H9 (cell line): ENCODE measurements at regions not wholly inside any gene's neighbourhood (a gene's known extent, or its start where the extent isn't known, plus 50 kb on each side); places are given as distances from the start of the nearest gene placed in this dataset.

Source experiments
- DNase-seq: peaks from one replicate; pipeline ENCODE4 v3.0.0-alpha.2; 2017
- H2AFZ ChIP-seq: one replicate; pipeline ENCODE4 v1.6.1; 2013; ENCODE audit warnings: mild to moderate bottlenecking, low read length, control low read depth, moderate library complexity
- H2AK5ac ChIP-seq: 2 replicates; pipeline ENCODE4 v1.6.1; 2013; ENCODE audit warnings: low read length, control low read depth, mixed read lengths; ENCODE audit not compliant: insufficient read length
- H2BK120ac ChIP-seq: one replicate; pipeline ENCODE4 v1.6.1; 2013; ENCODE audit warnings: low read depth, mild to moderate bottlenecking, low read length, control low read depth, inconsistent platforms; ENCODE audit not compliant: poor library complexity, severe bottlenecking
- H2BK12ac ChIP-seq: 2 replicates; pipeline ENCODE4 v1.6.1; 2013; ENCODE audit warnings: low read length, control low read depth, mixed read lengths, low read depth; ENCODE audit not compliant: insufficient read length
- H2BK15ac ChIP-seq: 2 replicates; pipeline ENCODE4 v1.6.1; 2013; ENCODE audit warnings: low read depth, low read length, control low read depth
- H2BK20ac ChIP-seq: one replicate; pipeline ENCODE4 v1.6.1; 2013; ENCODE audit warnings: low read depth, mild to moderate bottlenecking, low read length, control low read depth, inconsistent platforms; ENCODE audit not compliant: poor library complexity, severe bottlenecking
- H2BK5ac ChIP-seq: 2 replicates; pipeline ENCODE4 v1.6.1; 2013; ENCODE audit warnings: low read length, control low read depth, mixed read lengths; ENCODE audit not compliant: insufficient read length
- H3K14ac ChIP-seq: 2 replicates; pipeline ENCODE4 v1.6.1; 2013; ENCODE audit warnings: low read length, control low read depth; ENCODE audit not compliant: insufficient read depth
- H3K18ac ChIP-seq: 2 replicates; pipeline ENCODE4 v1.6.1; 2013; ENCODE audit warnings: low read depth, mild to moderate bottlenecking, mixed read lengths, low read length, control low read depth; ENCODE audit not compliant: insufficient read length
- H3K23ac ChIP-seq: 2 replicates; pipeline ENCODE4 v1.6.1; 2013; ENCODE audit warnings: low read length, control low read depth, mixed read lengths, low read depth; ENCODE audit not compliant: insufficient read length
- H3K23me2 ChIP-seq: 2 replicates; pipeline ENCODE4 v1.6.1; 2013; ENCODE audit warnings: low read depth, mild to moderate bottlenecking, mixed read lengths, low read length, control low read depth; ENCODE audit not compliant: insufficient read length, poor library complexity, severe bottlenecking
- H3K27ac ChIP-seq: 2 replicates; pipeline ENCODE4 v1.5.1; 2013; ENCODE audit warnings: low read length, control low read depth, mixed read lengths, low read depth; ENCODE audit not compliant: insufficient read length
- H3K27me3 ChIP-seq: 2 replicates; pipeline ENCODE4 v1.6.1; 2013; ENCODE audit warnings: low read length, control low read depth, inconsistent platforms; ENCODE audit not compliant: insufficient read depth
- H3K4ac ChIP-seq: 2 replicates; pipeline ENCODE4 v1.6.1; 2013; ENCODE audit warnings: low read depth, mild to moderate bottlenecking, control low read depth, inconsistent platforms, low read length, moderate library complexity
- H3K4me1 ChIP-seq: 2 replicates; pipeline ENCODE4 v1.6.1; 2013; ENCODE audit warnings: low read length, control low read depth, inconsistent platforms; ENCODE audit not compliant: insufficient read depth
- H3K4me2 ChIP-seq: 2 replicates; pipeline ENCODE4 v1.6.1; 2013; ENCODE audit warnings: low read length, control low read depth, mixed read lengths; ENCODE audit not compliant: insufficient read length, insufficient read depth
- H3K56ac ChIP-seq: 2 replicates; pipeline ENCODE4 v1.6.1; 2013; ENCODE audit warnings: low read depth, mild to moderate bottlenecking, mixed read lengths, low read length, control low read depth; ENCODE audit not compliant: insufficient read length
- H3K79me1 ChIP-seq: 2 replicates; pipeline ENCODE4 v1.6.1; 2013; ENCODE audit warnings: low read depth, mild to moderate bottlenecking, moderate library complexity, low read length, control low read depth, inconsistent platforms; ENCODE audit not compliant: insufficient read depth, poor library complexity, severe bottlenecking
- H3K79me2 ChIP-seq: 2 replicates; pipeline ENCODE4 v1.6.1; 2013; ENCODE audit warnings: low read length, control low read depth, inconsistent platforms; ENCODE audit not compliant: insufficient read depth
- H3K9ac ChIP-seq: 2 replicates; pipeline ENCODE4 v1.6.1; 2013; ENCODE audit warnings: low read length, control low read depth, mixed read lengths; ENCODE audit not compliant: insufficient read length; ENCODE audit errors: extremely low read depth
- H3K9me3 ChIP-seq: one replicate; pipeline ENCODE4 v1.6.1; 2013; ENCODE audit warnings: low read depth, low read length, inconsistent platforms; ENCODE audit not compliant: control insufficient read depth
- H3T11ph ChIP-seq: one replicate; pipeline ENCODE4 v1.6.1; 2013; ENCODE audit warnings: mild to moderate bottlenecking, low read length, control low read depth, inconsistent platforms
- H4K20me1 ChIP-seq: one replicate; pipeline ENCODE4 v1.6.1; 2013; ENCODE audit not compliant: control insufficient read depth, insufficient read length, insufficient read depth
- H4K5ac ChIP-seq: 2 replicates; pipeline ENCODE4 v1.6.1; 2013; ENCODE audit warnings: low read depth, mild to moderate bottlenecking, mixed read lengths, low read length, control low read depth; ENCODE audit not compliant: insufficient read length
- H4K8ac ChIP-seq: replicated peaks from 2 replicates; pipeline ENCODE4 v1.6.1; 2013; ENCODE audit warnings: low read length, control low read depth, mixed read lengths, low read depth; ENCODE audit not compliant: insufficient read length
- H4K91ac ChIP-seq: 2 replicates; pipeline ENCODE4 v1.6.1; 2013; ENCODE audit warnings: low read depth, mild to moderate bottlenecking, moderate library complexity, mixed read lengths, low read length, control low read depth; ENCODE audit not compliant: insufficient read length
- H3K27ac Mint-ChIP-seq, 3 experiments: 2 replicates in 2 of 3; 3 replicates in 1 of 3; pipeline ENCODE4 v1.8.0; 2020 to 2021; ENCODE audit warnings: mixed read lengths in 3 of 3, mild to moderate bottlenecking in 1 of 3, moderate library complexity in 1 of 3
- H3K27me3 Mint-ChIP-seq: 2 replicates; pipeline ENCODE4 v1.8.0; 2021; ENCODE audit warnings: low read depth, mild to moderate bottlenecking, moderate library complexity, mixed read lengths
- H3K36me3 Mint-ChIP-seq, 3 experiments: 2 replicates in 2 of 3; 3 replicates in 1 of 3; pipeline ENCODE4 v1.8.0; 2020 to 2021; ENCODE audit warnings: low read depth in 3 of 3, mixed read lengths in 3 of 3; ENCODE audit not compliant: insufficient read depth in 1 of 3
- H3K4me1 Mint-ChIP-seq, 2 experiments: 2 replicates each; pipeline ENCODE4 v1.8.0; 2020; ENCODE audit warnings: mixed read lengths in 2 of 2
- H3K4me3 Mint-ChIP-seq, 2 experiments: 2 replicates in 1 of 2; 3 replicates in 1 of 2; pipeline ENCODE4 v1.8.0; 2020 to 2021; ENCODE audit warnings: mild to moderate bottlenecking in 2 of 2, mixed read lengths in 2 of 2, moderate library complexity in 1 of 2
- H3K9me3 Mint-ChIP-seq, 2 experiments: 2 replicates in 1 of 2; 3 replicates in 1 of 2; pipeline ENCODE4 v1.8.0; 2020; ENCODE audit warnings: mild to moderate bottlenecking in 2 of 2, mixed read lengths in 2 of 2, moderate library complexity in 1 of 2
- WGBS: extraction: QIAGEN DNeasy Blood & Tissue Kit; methylation state at CpG from one replicate; pipeline ENCODE4 v1.1.7; 2013; ENCODE audit warnings: missing lambda C conversion rate, low lambda C conversion rate, mixed read lengths; ENCODE audit not compliant: insufficient read length; ENCODE audit errors: extremely low coverage; 5-methylcytosine and 5-hydroxymethylcytosine counted together
- TF ChIP-seq, protein P1 (sequence below): fragments of 200-600 bp; sonication (generic); conservative IDR thresholded peaks from 3 replicates; pipeline ENCODE4 v1.8.0; 2021; ENCODE audit warnings: antibody characterized with exemption, mild to moderate bottlenecking

DNA sequence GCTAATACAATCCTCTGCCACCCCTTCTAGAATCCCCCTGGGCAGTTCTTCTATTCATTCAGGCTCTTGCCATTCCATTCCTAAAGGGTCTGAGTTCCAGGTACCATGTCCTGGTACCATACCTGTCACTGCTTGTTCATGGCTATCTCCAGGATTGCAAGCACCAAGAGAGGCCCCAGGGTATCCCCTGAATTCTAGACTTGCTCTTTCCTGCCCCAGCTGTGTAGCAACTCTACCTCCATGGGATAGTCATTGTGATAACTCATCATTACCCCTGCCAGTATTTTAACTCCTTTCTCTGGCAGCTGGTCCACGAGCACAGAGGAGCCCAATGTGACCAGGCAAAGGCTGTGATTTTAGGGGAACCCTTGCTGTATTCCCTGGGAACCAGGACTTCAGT lies 143.7 kb upstream of the CDH5 start:
- Histone ChIP-seq H2AFZ (no peak overlapping the region), H3K9me3 (no peaks in the 10 kb centered on the region), H4K91ac (no peak overlapping the region), H3K79me2 (no peaks in the 10 kb centered on the region), H3K4me2 (no peak overlapping the region), H3T11ph (no peak overlapping the region), H4K5ac (no peak overlapping the region), H3K79me1 (no peaks in the 10 kb centered on the region), H3K56ac (no peak overlapping the region), H3K14ac (no peak overlapping the region), H3K27ac (no peak overlapping the region), H2BK12ac (no peak overlapping the region), H3K23me2 (no peaks in the 10 kb centered on the region), H2BK5ac (no peak overlapping the region), H2BK20ac (no peak overlapping the region), H3K27me3 (no peaks in the 10 kb centered on the region), H4K8ac (no peak overlapping the region), H2BK120ac (no peak overlapping the region), H3K23ac (no peak overlapping the region), H3K9ac (no peak overlapping the region), H3K4me1 (no peaks in the 10 kb centered on the region), H2AK5ac (no peak overlapping the region), H3K18ac (no peak overlapping the region), H2BK15ac (no peak overlapping the region), H4K20me1 (no peaks in the 10 kb centered on the region), H3K4ac (no peak overlapping the region)
- Mint-ChIP-seq H3K4me3 (no peak overlapping the region), H3K4me1 (peaks cover 0 to 5% of the 10 kb centered on the region in 2 experiments; a peak in 2 of 4 replicates), H3K9me3 (no peaks in the 10 kb centered on the region; a peak in 1 of 5 replicates), H3K27me3 (peaks cover 2% of the 10 kb centered on the region), H3K36me3 (no peaks in the 10 kb centered on the region), H3K27ac (peak overlapping the region in 1 of 3 experiments; percentile 66; a peak in 1 of 7 replicates)
- TF ChIP-seq, protein P1, sequence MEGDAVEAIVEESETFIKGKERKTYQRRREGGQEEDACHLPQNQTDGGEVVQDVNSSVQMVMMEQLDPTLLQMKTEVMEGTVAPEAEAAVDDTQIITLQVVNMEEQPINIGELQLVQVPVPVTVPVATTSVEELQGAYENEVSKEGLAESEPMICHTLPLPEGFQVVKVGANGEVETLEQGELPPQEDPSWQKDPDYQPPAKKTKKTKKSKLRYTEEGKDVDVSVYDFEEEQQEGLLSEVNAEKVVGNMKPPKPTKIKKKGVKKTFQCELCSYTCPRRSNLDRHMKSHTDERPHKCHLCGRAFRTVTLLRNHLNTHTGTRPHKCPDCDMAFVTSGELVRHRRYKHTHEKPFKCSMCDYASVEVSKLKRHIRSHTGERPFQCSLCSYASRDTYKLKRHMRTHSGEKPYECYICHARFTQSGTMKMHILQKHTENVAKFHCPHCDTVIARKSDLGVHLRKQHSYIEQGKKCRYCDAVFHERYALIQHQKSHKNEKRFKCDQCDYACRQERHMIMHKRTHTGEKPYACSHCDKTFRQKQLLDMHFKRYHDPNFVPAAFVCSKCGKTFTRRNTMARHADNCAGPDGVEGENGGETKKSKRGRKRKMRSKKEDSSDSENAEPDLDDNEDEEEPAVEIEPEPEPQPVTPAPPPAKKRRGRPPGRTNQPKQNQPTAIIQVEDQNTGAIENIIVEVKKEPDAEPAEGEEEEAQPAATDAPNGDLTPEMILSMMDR = no peak
- no peak for DNase-seq
- WGBS = no CpG with 5 or more reads among the region's 1 CpG
